A172 (cell line): ENCODE measurements at regions not wholly inside any gene's neighbourhood (a gene's known extent, or its start where the extent isn't known, plus 50 kb on each side); places are given as distances from the start of the nearest gene placed in this dataset.
A peak's percentile ranks its signal among the peaks of the same experiment; 100 is the strongest.

Experiments used
- DNase-seq: peaks from one replicate; pipeline ENCODE4 v3.0.0-alpha.2; 2015; ENCODE audit warnings: low spot score

GRCh38 chr16:47779201-47780016 is 318.3 kb downstream of the PHKB start:
- peak; percentile 22 for DNase-seq

- no peak for DNase-seq
These were observed 317.1 kb downstream of the PHKB start for GRCh38 chr16:47778106-47778801.

- peak; percentile 14 for DNase-seq
These were observed 316.1 kb downstream of the PHKB start for GRCh38 chr16:47777220-47777619.

DNA sequence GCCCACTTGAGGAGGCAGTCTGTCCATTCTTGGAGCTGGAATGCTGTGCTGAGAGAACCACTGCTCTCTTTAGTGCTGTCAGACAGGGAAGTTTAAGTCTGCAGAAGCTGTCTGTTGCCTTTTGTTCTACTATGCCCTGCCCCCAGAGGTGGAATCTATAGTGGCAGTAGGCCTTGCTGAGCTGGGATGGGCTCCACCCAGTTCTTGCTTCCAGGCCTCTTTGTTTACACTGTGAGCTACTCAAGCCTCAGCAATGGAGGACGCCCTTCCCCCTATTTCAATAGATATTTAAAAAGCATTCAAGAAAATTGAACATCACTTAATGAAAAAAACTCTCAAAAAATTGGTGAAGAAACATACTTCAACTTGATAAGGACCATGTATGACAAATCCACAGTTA is 313.5 kb downstream of the PHKB start:
- DNase-seq = peak; percentile 12

DNA sequence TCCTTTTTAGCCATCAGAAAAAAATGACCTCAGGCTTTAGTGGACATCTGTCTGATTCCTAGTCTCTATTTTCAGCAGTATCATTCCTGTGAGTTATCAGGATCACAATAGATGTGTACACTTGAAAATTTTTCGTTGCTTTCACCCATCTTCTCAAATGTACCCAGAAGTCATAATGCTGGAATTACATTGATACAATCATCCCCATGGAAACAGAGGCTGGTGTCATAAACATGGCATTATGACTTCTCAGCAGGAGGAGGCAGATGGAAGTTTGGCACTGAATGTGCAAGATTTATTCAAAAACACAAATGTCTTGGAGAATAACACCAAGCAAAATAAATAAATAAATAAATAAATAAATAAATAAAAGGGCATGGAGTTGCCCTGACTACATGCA is 292.5 kb downstream of the PHKB start:
- no peak for DNase-seq
